Stimulated activated CD4-positive, alpha-beta T cell treated with anti-CD3 and anti-CD28 coated beads, Interleukin-12 subunit alpha, Interleukin-12 subunit beta, amount 100 ng/mL, for 48 hours (primary cell): ENCODE measurements at regions not wholly inside any gene's neighbourhood (a gene's known extent, or its start where the extent isn't known, plus 50 kb on each side); places are given as distances from the start of the nearest gene placed in this dataset.
A peak's percentile ranks its signal among the peaks of the same experiment; 100 is the strongest.

Source experiments
- DNase-seq, 3 donors: peaks; one replicate each; pipeline ENCODE4 v3.0.0-alpha.2; 2020; ENCODE audit warnings: low read depth in 2 of 3, low spot score in 1 of 3

- DNase-seq: no peak
These were observed 996.5 kb downstream of the AACS start for GRCh38 chr12:126061777-126062176.

- DNase-seq: no peak
These were observed 998.8 kb downstream of the AACS start for GRCh38 chr12:126064028-126064427.

- no peak for DNase-seq
These were observed 1002.5 kb downstream of the AACS start for GRCh38 chr12:126067626-126068329.

- DNase-seq: peak; percentile 29 to 52 (median 34)
These were observed 1004.4 kb downstream of the AACS start for GRCh38 chr12:126069549-126070165.

- DNase-seq: no peak
These were observed 1011.3 kb downstream of the AACS start for GRCh38 chr12:126076515-126076914.

- no peak for DNase-seq
These were observed 1018.7 kb downstream of the AACS start for GRCh38 chr12:126083926-126084325.

- DNase-seq: no peak
These were observed 1019.2 kb downstream of the AACS start for GRCh38 chr12:126084480-126084879.

GRCh38 chr12:126086242-126086641 lies 1021.0 kb downstream of the AACS start:
- no peak for DNase-seq

GRCh38 chr12:126087692-126088091 lies 1022.5 kb downstream of the AACS start:
- DNase-seq: no peak

GRCh38 chr12:126093908-126094307 lies 1028.7 kb downstream of the AACS start:
- no peak for DNase-seq

GRCh38 chr12:126095748-126096510 lies 1030.7 kb downstream of the AACS start:
- no peak for DNase-seq

- DNase-seq: no peak
These were observed 1041.5 kb downstream of the AACS start for GRCh38 chr12:126106706-126107105.

GRCh38 chr12:126107659-126108058 lies 1042.4 kb downstream of the AACS start:
- no peak for DNase-seq

- DNase-seq: no peak
These were observed 1043.0 kb downstream of the AACS start for GRCh38 chr12:126108247-126108646.

- no peak for DNase-seq
These were observed 1046.9 kb downstream of the AACS start for GRCh38 chr12:126112141-126112540.

- no peak for DNase-seq
These were observed 1047.6 kb downstream of the AACS start for GRCh38 chr12:126112849-126113248.

- DNase-seq: no peak
These were observed 1049.2 kb downstream of the AACS start for GRCh38 chr12:126114441-126114840.

- DNase-seq: no peak
These were observed 1052.3 kb downstream of the AACS start for GRCh38 chr12:126117502-126117901.

- no peak for DNase-seq
These were observed 1074.1 kb downstream of the AACS start for GRCh38 chr12:126139355-126139754.

GRCh38 chr12:126144603-126145002 lies 1079.4 kb downstream of the AACS start:
- DNase-seq: no peak

- DNase-seq: no peak
These were observed 1082.1 kb downstream of the AACS start for GRCh38 chr12:126147321-126147720.
